Activated CD8-positive, alpha-beta T cell treated with anti-CD3 and anti-CD28 coated beads for 36 hours (primary cell): ENCODE measurements at regions not wholly inside any gene's neighbourhood (a gene's known extent, or its start where the extent isn't known, plus 50 kb on each side); places are given as distances from the start of the nearest gene placed in this dataset.

Source experiments
- ATAC-seq: fragments of 200-7000 bp; cut with Tn5 transposase; one replicate; pipeline ENCODE4 v1.10.0; 2021; ENCODE audit warnings: mild to moderate bottlenecking, moderate library complexity
- CTCF ChIA-PET: fragments of 350-600 bp; sonication (Branson Sonifier 250); formaldehyde crosslinking; loops from one replicate; lab custom pipeline; 2021; ENCODE audit warnings: antibody characterized with exemption; lab: Charles Lee
- POLR2A ChIA-PET: fragments of 350-600 bp; sonication (Branson Sonifier 250); formaldehyde crosslinking; loops from one replicate; lab custom pipeline; 2021; ENCODE audit warnings: antibody characterized with exemption; lab: Charles Lee
- DNase-seq: peaks from one replicate; pipeline ENCODE4 v3.0.0-alpha.2; 2020
- H3K27ac Mint-ChIP-seq: one replicate; pipeline ENCODE4 v1.8.0; 2021; ENCODE audit warnings: mild to moderate bottlenecking, mixed read lengths
- H3K27me3 Mint-ChIP-seq: one replicate; pipeline ENCODE4 v1.8.0; 2021; ENCODE audit warnings: mixed read lengths
- H3K36me3 Mint-ChIP-seq: one replicate; pipeline ENCODE4 v1.8.0; 2021; ENCODE audit warnings: low read depth, mixed read lengths
- H3K4me1 Mint-ChIP-seq: one replicate; pipeline ENCODE4 v1.8.0; 2021; ENCODE audit warnings: low read depth, mixed read lengths
- H3K4me3 Mint-ChIP-seq: one replicate; pipeline ENCODE4 v1.8.0; 2021; ENCODE audit warnings: mild to moderate bottlenecking, moderate library complexity, mixed read lengths
- H3K9me3 Mint-ChIP-seq: one replicate; pipeline ENCODE4 v1.8.0; 2021; ENCODE audit warnings: mixed read lengths
- intact Hi-C: fragments of 100-400 bp; cut with micrococcal nuclease; formaldehyde crosslinking; loops from one replicate; pipeline ENCODE4 v1.10.0; 2022
- TF ChIP-seq, protein P1 (sequence below): fragments of 200-600 bp; IDR thresholded peaks from one replicate; pipeline ENCODE4 v1.8.0; 2022; ENCODE audit warnings: antibody characterized with exemption, mild to moderate bottlenecking

- Mint-ChIP-seq H3K27ac (no peak overlapping the region), H3K4me3 (no peak overlapping the region), H3K4me1 (peaks cover 16% of the 10 kb centered on the region), H3K9me3 (no peaks in the 10 kb centered on the region), H3K36me3 (no peaks in the 10 kb centered on the region), H3K27me3 (peaks cover 37% of the 10 kb centered on the region)
- intact Hi-C loops = no loop called here
- DNase-seq = peak; percentile 37
- ATAC-seq = peak; percentile 46
- TF ChIP-seq, protein P1, sequence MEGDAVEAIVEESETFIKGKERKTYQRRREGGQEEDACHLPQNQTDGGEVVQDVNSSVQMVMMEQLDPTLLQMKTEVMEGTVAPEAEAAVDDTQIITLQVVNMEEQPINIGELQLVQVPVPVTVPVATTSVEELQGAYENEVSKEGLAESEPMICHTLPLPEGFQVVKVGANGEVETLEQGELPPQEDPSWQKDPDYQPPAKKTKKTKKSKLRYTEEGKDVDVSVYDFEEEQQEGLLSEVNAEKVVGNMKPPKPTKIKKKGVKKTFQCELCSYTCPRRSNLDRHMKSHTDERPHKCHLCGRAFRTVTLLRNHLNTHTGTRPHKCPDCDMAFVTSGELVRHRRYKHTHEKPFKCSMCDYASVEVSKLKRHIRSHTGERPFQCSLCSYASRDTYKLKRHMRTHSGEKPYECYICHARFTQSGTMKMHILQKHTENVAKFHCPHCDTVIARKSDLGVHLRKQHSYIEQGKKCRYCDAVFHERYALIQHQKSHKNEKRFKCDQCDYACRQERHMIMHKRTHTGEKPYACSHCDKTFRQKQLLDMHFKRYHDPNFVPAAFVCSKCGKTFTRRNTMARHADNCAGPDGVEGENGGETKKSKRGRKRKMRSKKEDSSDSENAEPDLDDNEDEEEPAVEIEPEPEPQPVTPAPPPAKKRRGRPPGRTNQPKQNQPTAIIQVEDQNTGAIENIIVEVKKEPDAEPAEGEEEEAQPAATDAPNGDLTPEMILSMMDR = peak; percentile 17
- ChIA-PET POLR2A (no interaction called here), CTCF (interaction anchor here (1.2 to 1.6 kb wide), 3 partner anchors 23 to 288 kb away, joined by 4 to 10 read pairs (median 6); no protein-coding TSS in a partner anchor)
Observed at GRCh38 chr18:76686737-76687231, 135.6 kb upstream of the ZNF236 start.

- no peaks in the 10 kb centered on the region for H3K9me3 Mint-ChIP-seq
- ChIA-PET CTCF (interaction anchor here (1.6 kb wide), 1 partner anchor 287 kb away, joined by 10 read pairs; no protein-coding TSS in a partner anchor), POLR2A (no interaction called here)
- DNase-seq = no peak
- peaks cover 16% of the 10 kb centered on the region for H3K4me1 Mint-ChIP-seq
- no peak overlapping the region for H3K4me3 Mint-ChIP-seq
- no peaks in the 10 kb centered on the region for H3K36me3 Mint-ChIP-seq
- H3K27ac Mint-ChIP-seq = no peak overlapping the region
- TF ChIP-seq, protein P1 = no peak
- intact Hi-C loops = no loop called here
- H3K27me3 Mint-ChIP-seq = peaks cover 35% of the 10 kb centered on the region
- no peak for ATAC-seq
Observed at GRCh38 chr18:76685860-76686259, 136.5 kb upstream of the ZNF236 start.

GRCh38 chr18:76685402-76685801 lies 137.0 kb upstream of the ZNF236 start:
- Mint-ChIP-seq H3K27me3 (peaks cover 32% of the 10 kb centered on the region), H3K27ac (no peak overlapping the region), H3K9me3 (no peaks in the 10 kb centered on the region), H3K4me3 (no peak overlapping the region), H3K4me1 (peaks cover 16% of the 10 kb centered on the region), H3K36me3 (no peaks in the 10 kb centered on the region)
- intact Hi-C loops = no loop called here
- ChIA-PET CTCF (no interaction called here), POLR2A (no interaction called here)
- no peak for ATAC-seq
- DNase-seq = no peak
- TF ChIP-seq, protein P1 = no peak

DNA sequence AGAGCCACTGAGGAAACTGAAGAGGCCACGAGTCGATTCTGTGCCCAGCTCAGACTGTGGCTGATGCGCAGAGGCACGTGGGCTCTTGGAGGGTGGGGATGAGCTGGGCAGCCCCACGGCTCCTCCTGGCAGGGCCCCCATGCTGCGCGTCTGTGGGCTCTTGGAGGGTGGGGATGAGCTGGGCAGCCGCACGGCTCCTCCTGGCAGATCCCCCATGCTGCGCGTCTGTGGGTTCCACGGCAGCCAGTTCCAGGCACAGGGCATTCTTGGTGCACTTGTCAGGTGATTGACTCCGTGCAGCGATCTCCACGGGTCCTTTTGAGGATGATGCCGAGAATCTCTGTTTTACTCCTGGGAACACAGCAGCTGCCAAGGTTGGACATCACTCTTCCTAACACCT lies 138.1 kb upstream of the ZNF236 start:
- H3K4me3 Mint-ChIP-seq = no peak overlapping the region
- intact Hi-C loops = no loop called here
- POLR2A ChIA-PET = no interaction called here
- H3K27me3 Mint-ChIP-seq = peaks cover 27% of the 10 kb centered on the region
- CTCF ChIA-PET = interaction anchor here (0.6 to 1.5 kb wide), 4 partner anchors 25 to 285 kb away, joined by 3 to 5 read pairs (median 4); no protein-coding TSS in a partner anchor
- H3K9me3 Mint-ChIP-seq = no peaks in the 10 kb centered on the region
- no peak overlapping the region for H3K27ac Mint-ChIP-seq
- no peaks in the 10 kb centered on the region for H3K36me3 Mint-ChIP-seq
- DNase-seq (no peak), ATAC-seq (no peak)
- H3K4me1 Mint-ChIP-seq = peaks cover 13% of the 10 kb centered on the region
- TF ChIP-seq, protein P1 = no peak

DNA sequence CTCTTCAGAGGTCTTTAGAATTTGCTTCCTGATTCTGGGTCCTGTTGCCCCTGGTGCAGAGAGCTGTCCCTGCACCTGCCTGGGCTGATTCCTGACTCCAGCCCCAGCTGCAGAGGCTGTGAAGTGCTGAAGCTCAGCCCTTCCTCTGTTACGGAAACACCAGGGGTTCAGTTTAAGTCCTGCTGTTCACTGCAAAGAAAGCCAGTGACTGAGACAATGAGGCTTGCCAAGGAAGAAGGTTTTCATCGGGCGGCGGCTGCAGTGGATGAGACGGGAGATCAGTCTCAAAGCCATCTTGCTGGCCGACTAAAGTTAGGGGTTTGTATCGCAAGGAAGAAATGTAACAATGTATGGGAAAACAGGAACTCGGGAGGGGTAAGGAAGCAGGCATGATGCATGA lies 142.4 kb upstream of the ZNF236 start:
- Mint-ChIP-seq H3K4me3 (no peak overlapping the region), H3K27me3 (peaks cover 14% of the 10 kb centered on the region), H3K36me3 (no peaks in the 10 kb centered on the region), H3K4me1 (no peaks in the 10 kb centered on the region), H3K9me3 (no peaks in the 10 kb centered on the region), H3K27ac (no peak overlapping the region)
- ChIA-PET CTCF (no interaction called here), POLR2A (no interaction called here)
- intact Hi-C loops = no loop called here
- DNase-seq (no peak), ATAC-seq (no peak)
- TF ChIP-seq, protein P1 = no peak
